Activated naive CD4-positive, alpha-beta T cell treated with anti-CD3 and anti-CD28 coated beads, Interleukin-2, amount 50 U/mL, for 16 hours (primary cell): ENCODE measurements at regions not wholly inside any gene's neighbourhood (a gene's known extent, or its start where the extent isn't known, plus 50 kb on each side); places are given as distances from the start of the nearest gene placed in this dataset.
"Not testable (repeated sequence)": the region's sequence is repeated elsewhere in the genome, so short reads cannot be mapped to it uniquely, and the experiment has no call there.

Experiments
- DNase-seq: peaks from one replicate; pipeline ENCODE4 v3.0.0-alpha.2; 2020

DNA sequence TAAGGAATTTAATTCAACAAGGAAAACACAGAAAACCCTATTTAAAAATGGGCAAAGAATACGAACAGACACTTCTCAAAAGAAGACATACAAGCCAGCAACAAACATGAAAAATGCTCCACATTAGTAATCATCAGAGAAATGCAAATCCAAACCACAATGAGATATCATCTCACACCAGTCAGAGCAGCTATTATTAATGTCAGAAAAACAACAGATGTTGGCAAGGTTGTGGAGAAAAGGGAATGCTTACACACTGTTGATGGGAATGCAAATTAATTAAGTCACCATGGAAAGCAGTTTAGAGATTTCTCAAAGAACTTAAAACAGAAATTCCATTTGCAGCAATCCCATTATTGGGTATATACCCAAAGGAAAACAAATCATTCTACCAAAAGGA lies 55.2 kb downstream of the GCC1 start:
- DNase-seq, result no peak

DNA sequence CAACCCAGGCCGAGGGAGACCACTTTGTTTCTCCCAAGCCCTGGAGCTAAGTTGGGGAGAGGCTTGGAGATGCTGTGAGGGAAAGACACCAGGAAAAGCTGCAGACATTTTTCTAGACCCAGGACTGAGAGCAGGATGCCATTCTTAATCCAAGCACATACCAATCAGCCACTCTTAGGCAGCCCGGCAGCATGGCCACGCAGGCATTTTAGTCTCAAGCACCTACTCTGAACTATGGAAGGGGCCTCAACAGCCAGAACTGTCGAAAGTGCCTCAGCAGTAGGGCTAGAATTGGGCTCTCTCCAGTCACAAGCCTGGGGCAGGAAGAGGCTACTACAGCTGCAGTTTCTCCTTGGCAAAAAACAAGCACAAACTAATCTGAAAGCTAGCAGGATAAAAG lies 57.8 kb downstream of the GCC1 start:
- DNase-seq, result no peak

DNA sequence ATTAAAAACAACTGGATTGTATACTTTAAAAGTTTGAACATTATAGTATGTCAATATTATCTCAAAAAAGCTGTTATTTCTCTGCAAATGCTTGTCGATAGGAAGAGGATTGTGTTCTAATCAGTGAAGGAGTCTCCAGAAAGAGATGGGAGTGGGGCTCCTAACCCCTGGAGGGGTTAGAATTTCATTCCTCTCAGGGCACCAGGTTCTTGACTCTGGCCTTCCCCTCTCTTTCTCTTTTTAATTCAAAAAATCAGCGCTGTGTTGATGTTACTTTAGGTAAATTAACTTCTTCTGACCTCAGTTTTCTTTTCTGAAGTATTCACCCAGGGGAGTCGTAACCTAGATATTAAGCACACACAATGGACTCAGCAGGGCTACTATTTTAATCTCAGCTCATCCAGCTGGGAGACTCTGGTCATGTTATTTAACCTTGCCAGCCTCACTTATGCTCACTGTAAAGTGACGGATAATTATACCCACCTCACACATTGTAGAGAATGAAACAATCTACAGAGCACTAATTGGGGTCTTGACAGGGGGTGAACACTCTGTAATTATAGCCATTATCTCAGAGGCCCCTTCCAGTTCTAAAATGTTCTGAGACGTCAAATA lies 59.4 kb downstream of the GCC1 start:
- DNase-seq, result no peak

DNA sequence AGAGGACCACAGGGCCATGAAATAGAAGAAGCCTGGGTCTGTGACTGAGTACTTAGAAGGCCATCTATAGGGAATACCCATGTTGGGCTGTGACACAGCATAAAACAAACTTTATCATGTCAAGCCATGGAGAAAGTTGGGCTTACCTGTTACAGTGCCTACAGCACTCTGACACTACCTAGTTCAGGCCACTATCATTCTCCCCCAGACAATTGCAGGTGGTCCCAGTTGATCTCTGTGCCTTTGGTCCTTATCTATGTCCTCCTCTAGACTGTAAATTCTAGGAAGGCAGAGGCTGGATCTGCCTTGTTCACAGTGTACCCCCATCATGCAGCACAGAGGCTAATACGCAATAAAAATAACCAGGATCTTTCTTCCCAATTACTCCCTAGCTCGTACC lies 69.1 kb downstream of the GCC1 start:
- no peak for DNase-seq

DNA sequence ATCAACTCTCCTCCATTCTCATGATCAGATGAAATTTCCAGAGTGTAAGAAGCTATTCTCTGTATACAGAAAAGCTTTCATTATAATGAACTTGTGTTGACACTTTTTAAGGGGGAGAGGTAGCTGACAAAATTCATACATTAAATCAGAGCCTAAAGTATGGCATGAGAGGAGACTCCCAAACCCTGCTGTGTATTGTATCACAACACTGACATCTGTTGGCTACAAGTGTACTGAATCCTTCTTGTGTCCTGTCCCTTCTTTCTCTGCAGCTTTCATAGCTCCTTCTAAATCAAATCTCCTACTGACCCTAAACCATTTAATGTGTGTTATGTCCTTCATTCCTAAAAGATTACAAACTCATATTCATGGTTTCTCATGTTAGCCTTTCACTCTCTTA lies 70.9 kb downstream of the GCC1 start:
- no peak for DNase-seq

DNA sequence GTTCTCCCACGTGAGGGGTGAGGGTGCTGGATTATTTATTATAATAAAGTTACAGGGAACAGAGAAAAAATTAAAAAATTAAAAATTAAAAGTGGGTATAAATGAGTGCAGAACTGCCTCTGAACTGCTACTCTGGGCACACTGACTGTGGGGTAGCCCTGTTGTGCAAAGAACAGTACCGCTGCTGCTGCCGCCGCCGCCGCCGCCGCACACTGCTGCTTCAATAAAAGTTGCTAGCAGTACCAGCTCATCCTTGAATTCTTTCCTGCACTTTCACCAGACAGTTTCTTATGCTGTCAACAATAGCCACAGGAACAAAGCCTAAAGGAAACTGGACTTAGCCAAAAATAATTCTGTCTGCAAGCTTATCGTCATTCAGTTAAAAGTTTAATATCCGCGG lies 72.1 kb downstream of the GCC1 start:
- no peak for DNase-seq

DNA sequence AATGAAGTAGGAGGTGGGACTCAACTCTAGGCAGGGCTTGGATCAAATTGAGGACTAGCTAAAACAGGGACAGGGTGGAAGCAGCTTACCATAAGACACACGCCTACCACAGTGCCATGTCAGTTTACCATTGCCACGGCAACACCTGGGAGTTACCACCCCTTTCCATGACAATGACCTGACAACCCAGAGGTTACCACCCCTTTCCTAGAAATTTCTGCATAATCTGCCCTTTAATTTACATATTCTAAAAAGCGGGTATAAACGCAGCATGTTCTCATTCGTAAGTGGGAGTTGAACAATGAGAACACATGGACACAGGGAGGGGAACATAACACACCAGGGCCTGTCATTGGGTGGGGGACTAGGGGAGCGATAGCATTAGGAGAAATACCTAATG lies 72.7 kb downstream of the GCC1 start:
- no peak for DNase-seq

DNA sequence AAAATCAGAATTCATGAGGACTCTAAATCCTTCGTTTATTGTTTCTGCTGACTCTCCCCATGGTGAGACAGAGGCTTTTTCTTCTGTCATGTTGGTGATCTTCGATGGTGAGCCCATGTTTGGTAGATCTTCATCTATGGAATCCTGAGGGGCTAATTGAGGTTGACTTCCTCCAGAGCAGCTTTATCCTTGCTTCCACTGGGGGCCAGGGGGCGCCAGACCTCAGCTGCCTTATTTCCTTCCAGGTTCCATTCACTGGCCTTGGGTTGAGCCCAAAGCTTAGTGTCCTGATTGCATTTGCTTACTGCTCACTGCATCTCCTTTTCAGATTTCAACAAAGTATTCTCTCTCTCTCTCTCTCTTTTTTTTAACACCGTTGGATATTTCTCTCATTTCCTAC lies 80.7 kb downstream of the GCC1 start:
- peak; percentile 28 for DNase-seq

DNA sequence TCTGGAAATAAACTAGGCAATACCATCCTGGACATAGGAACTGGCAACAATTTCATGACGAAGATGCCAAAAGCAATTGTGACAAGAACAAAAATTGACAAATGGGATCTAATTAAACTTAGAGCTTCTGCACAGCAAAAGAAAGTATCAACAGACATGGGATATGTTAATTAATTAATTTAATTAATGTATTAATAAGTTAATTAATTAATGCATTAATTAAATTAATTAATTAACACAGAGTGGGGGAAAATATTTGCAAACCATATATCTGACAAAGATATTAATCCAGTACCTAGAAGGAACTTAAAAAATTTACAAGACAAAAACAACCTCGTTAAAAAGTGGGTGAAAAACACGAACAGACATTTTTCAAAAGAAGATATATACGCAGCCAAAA lies 83.6 kb downstream of the GCC1 start:
- DNase-seq, result no peak

DNA sequence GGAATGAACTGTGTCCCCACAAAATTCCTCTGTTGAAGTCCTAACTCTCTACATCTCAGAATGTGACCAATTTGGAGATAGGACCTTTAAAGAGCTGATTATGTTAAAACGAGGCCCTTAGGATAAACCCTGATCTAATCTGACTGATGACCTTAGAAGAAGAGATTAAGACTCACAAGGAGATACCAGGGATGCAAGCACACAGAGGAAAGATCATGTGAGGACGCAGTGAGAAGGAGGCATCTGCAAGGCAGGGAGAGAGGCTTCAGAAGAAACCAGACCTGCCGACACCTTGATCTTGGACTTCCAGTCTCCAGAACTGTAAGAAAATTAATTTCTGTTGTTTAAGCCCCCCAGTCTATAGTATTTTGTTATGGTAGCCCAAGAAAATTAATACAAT lies 94.9 kb upstream of the ZNF800 start:
- no peak for DNase-seq

DNA sequence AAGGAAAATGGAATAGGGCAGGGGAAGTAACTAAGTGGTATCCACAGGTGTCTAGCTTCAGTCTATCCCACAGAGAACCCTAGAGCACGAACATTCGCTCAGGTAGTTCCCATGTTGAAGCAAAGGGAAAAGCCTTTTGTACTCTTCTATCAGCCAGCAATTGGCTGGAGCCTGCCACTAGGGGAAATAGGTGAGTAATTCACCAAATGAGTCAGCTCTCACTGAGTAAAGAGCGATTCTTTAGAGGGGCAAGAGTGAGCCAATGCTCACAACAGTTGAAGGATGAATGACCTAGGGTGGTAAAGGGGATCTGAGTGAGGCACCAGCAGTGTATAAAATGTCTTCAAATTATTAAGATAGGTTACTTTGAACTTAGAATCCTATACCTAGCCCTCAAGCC lies 94.1 kb upstream of the ZNF800 start:
- DNase-seq, result no peak

DNA sequence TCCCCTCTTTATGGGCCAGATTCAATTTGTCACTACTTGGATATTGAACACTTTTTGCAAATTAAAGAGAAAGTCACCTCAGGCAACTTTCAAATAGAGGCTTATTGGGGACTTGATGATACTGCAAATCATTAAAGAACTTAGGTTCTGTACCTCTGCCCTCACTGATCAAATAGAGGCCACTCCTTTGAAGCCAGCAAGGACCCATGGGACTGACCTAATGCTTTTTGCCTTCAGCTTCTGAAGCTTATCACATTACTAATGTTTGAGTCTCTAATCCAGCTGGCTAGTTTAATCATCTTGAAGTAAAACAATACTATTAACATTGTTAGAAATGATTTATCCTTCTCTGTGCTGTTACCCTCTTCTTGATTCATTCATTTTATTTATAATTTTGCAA lies 93.0 kb upstream of the ZNF800 start:
- DNase-seq, result no peak

DNA sequence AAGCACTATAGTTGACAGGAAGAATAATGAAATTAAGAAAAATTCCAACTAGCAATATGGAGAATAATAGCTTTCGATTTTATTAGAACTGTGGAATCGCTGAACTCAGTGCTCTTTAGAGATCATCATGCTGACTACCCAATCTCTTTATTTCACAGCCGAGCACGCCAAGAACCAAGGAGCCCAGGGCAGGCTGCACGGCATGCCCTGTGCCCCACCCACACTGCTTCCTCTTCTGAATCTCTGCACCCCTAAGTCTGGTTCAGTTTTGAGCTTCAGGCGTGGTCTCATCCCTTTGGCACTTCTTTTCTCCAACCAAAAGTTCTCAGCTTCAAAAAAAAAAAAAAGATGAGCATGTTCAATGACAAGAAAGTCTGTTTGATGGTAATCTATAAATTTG lies 92.4 kb upstream of the ZNF800 start:
- no peak for DNase-seq

DNA sequence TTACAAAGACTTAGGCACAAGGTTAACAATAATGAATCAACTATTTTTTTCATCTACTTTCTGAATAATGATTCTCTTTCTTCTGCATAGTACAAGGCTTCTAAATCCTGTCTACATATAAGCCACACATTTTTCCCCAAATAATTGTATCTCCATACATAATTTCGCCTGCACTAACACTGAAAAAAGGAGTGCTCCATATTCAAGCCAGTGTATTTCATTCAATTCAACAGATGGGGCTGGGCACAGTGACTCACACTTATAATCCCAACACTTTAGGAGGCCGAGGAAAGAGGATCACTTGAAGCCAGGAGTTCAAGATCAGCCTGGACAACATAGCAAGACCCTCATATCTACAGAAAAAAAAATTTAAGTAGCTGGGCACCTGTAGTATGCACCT lies 86.0 kb upstream of the ZNF800 start:
- no peak for DNase-seq

DNA sequence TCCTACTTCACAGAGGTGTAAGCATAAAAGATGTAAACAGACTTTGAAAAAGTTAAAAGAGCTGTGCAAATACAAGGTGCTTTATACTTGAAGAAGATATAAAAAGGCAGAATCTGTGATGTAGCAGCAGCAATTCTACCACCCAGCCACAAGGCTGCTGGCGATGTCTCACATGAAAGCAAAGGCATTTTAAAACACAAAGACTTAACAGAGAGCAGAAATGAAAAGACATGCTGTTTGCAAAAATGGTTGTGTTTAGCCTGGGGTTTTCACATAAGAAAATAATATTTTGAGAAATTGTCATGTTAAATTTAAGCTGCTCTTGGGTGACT lies 85.5 kb upstream of the ZNF800 start:
- no peak for DNase-seq

DNA sequence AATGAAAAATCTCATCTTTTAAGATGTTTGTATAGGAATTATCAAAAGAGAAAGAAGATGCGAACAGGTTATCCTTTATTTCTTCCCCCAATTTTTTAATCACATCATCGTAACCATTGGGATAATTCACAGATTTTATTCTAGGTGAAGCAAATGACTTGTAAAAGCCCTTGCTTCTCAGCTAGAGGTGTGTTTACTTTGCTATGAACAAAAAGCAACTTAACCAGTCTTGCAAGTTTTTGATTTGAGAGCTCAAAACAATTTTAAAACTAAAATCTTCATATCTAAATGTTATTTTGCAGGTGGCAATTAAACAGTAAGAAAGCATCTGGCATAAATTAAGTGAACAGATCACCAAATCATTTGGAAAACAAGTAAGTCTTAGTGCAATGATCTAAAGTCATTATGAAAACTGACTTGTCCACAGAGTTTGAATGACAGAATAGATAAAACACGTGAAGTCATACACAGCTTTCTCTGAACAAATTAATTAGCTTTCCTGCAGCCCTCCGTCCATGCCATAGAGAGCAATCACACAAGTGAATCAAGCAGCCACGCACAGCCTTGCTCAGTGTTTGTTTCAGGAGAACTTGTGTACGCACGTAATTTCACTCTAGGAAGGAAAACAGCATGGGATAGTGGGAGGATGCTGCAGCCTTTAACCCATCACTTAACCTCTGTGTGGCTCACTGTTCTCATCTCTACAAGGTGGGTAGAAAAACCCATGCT lies 85.0 kb upstream of the ZNF800 start:
- DNase-seq, result no peak

DNA sequence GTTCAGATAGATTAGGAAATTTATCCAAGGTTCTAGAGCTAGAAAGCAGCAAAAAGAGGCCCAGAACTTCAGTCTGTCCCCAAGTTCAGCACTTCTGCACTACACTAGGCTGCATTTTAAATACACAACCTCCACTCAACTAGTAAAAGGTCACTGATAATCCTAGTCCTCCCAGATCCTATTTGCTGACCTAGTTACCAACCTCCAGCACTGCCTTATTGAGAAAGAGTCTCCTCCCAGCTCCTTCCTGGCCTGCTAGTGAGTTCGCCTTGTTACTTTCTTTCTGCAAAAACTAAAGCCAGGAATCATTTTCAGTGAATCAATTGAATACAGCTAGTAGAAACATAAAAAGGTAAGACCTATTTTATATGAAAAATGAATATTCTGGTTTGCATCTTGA lies 84.1 kb upstream of the ZNF800 start:
- DNase-seq, result no peak

DNA sequence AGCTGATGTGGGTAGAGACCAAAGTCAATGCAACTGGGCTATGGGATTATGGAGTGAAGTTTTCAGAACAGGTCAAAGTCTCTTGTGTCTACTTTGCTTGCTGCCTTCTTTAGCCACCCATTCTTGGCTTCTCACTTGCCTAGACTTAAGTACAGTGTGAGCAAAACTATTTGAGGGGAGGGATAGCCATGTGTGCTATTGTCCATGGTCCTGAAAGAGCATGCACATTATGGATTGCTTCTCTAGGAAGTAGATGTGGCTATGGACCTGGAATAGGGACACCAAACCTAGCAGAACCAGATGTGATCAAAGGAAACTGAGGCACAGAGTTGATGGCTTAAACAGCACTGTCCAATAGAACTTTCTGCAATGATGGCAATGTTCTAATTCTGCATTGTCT lies 81.9 kb upstream of the ZNF800 start:
- no peak for DNase-seq

DNA sequence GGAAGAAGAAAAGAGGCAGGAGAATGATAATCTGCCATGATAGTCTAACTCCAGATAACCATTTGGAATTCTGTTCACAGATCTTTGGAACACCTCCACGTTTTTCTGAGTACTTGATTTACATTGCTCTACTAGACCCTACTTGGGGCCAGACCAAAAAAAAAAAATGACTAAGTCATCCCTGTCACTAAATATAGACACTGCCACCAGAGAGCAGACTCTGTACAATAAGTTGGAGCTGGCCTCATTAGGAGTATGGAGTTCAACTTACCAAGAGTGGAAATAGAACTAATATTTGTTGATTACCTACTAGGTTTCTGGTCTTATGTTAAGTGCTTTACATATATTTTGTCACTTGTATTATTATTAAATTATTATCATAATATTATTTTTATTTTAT lies 80.9 kb upstream of the ZNF800 start:
- DNase-seq, result no peak

DNA sequence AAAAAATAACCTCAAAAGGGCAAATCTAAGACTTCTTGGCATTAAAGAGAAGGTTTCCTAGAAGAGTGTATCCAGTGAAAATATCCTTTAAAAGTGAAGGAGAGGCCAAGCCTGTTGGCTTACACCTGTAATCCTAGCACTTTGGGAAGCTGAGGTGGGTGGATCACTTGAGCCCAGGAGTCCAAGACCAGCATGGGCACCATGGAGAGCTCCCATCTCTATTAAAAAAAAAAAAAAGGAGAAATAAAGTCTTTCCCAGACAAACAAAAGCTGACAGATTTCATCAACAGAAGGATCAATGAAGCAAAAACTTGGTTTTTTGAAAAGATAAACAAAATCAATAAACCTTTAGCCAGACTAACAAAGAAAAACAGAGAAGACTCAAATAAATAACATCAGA lies 67.6 kb upstream of the ZNF800 start:
- DNase-seq, result no peak

DNA sequence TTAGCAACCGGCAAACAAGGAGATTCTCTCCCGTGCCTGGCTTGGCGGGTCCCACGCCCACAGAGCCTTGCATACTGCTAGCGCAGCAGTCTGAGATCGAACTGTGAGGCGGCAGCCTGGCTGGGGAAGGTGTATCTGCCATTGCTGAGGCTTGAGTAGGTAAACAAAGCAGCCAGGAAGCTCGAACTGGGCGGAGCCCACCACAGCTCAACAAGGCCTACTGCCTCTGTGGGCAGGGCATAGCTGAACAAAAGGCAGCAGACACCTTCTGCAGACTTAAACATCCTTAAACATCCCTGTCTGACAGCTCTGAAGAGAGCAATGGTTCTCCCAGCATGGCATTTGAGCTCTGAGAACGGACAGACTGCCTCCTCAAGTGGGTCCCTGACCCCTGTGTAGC lies 58.8 kb upstream of the ZNF800 start:
- not testable (repeated sequence) for DNase-seq

DNA sequence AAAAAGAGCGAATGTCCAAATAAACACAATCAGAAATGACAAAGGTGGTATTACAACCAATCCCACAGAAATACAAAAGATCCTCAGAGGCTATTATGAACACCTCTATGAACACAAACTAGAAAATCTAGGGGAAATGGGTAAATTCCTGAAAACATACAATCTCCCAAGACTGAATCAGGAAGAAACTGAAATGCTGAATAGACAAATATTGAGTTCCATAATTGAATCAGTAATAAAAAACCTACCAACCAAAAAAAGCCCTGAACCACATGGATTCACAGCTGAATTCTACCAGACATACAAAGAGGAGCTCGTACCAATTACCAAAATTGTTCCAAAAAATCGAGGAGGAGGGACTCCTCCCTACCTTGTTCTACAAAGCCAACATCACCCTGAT lies 56.1 kb upstream of the ZNF800 start:
- no peak for DNase-seq

DNA sequence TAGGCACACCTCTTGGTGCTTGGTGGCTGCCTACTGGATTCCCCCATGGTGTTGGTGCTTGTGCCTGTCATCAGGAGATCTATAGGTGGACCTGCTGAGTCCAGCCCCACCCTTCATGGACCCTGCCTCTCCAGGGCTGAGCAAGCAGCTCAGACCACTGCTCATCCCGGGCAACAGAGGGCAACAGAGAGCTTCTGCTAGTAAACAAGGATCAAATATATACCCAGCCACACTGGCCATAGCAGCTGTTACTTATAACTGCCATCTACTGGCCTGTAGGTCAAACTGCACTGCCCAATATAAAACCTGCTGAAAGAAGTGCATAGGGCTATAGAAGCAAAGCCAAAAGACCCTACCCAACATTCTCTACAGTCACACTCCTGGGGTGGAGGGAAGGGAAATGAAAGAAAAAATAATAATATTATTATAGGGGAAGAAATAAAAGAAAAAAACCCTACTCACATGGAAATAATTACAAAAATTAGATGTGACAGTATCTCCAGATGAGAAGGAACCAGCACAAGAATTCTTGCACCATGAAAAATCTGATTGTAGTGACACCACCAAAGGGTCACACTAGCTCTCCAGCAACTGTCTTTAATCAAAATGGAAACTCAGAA lies 54.9 kb upstream of the ZNF800 start:
- peak; percentile 55 for DNase-seq

DNA sequence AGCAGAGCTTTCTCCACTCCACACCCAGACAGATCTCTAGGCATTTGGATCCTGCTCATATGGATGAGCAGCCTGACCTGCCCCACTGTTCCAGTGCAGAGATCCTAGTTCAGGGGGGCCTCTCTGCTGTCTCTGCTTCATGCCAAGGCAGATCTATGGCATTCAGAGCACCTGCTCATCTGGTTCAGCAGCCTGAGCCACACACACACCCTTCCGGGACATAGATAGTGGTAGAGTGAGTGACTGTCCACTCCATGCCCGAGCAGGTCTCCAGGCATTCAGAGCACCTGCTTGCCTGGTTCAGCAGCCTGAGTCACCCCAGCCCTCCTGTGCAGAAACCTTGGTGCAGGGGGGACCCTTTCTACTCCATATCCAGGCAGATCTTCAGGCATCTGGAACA lies 54.3 kb upstream of the ZNF800 start:
- no peak for DNase-seq
